ENCODE measurements at regions not wholly inside any gene's neighbourhood (a gene's known extent, or its start where the extent isn't known, plus 50 kb on each side); places are given as distances from the start of the nearest gene placed in this dataset.
A peak's percentile ranks its signal among the peaks of the same experiment; 100 is the strongest.
"Not testable (repeated sequence)": the region's sequence is repeated elsewhere in the genome, so short reads cannot be mapped to it uniquely, and the experiment has no call there.

GRCh38 chr17:28247671-28248555 lies 71.1 kb upstream of the TMEM97 start:
- Mint-ChIP-seq H3K4me1 (peaks cover 11% of the 10 kb centered on the region), H3K9me3 (no peaks in the 10 kb centered on the region), H3K4me3 (no peak overlapping the region), H3K27ac (no peak overlapping the region), H3K27me3 (peaks cover 32% of the 10 kb centered on the region), H3K36me3 (no peaks in the 10 kb centered on the region)
- ATAC-seq, result no peak

- no peak overlapping the region for H3K27ac Mint-ChIP-seq
- no peaks in the 10 kb centered on the region for H3K9me3 Mint-ChIP-seq
- H3K4me3 Mint-ChIP-seq, result no peak overlapping the region
- H3K36me3 Mint-ChIP-seq, result no peaks in the 10 kb centered on the region
- peaks cover 50% of the 10 kb centered on the region for H3K27me3 Mint-ChIP-seq
- no peak for ATAC-seq
- peaks cover 11% of the 10 kb centered on the region for H3K4me1 Mint-ChIP-seq
Observed at GRCh38 chr17:28249706-28250105, 69.3 kb upstream of the TMEM97 start.

GRCh38 chr17:28252436-28252835 lies 66.6 kb upstream of the TMEM97 start:
- Mint-ChIP-seq H3K36me3 (no peaks in the 10 kb centered on the region), H3K27ac (peak overlapping the region; percentile 25), H3K27me3 (peaks cover 70% of the 10 kb centered on the region), H3K4me3 (no peak overlapping the region), H3K9me3 (no peaks in the 10 kb centered on the region), H3K4me1 (peaks cover 11% of the 10 kb centered on the region)
- ATAC-seq, result no peak

- H3K36me3 Mint-ChIP-seq, result no peaks in the 10 kb centered on the region
- H3K4me3 Mint-ChIP-seq, result no peak overlapping the region
- H3K4me1 Mint-ChIP-seq, result peaks cover 11% of the 10 kb centered on the region
- H3K27me3 Mint-ChIP-seq, result peaks cover 75% of the 10 kb centered on the region
- H3K27ac Mint-ChIP-seq, result no peak overlapping the region
- no peaks in the 10 kb centered on the region for H3K9me3 Mint-ChIP-seq
- ATAC-seq, result no peak
Observed at GRCh38 chr17:28253663-28254062, 65.3 kb upstream of the TMEM97 start.

GRCh38 chr17:28255616-28256015 lies 63.4 kb upstream of the TMEM97 start:
- no peak overlapping the region for H3K27ac Mint-ChIP-seq
- H3K27me3 Mint-ChIP-seq, result peaks cover 86% of the 10 kb centered on the region
- peaks cover 4% of the 10 kb centered on the region for H3K9me3 Mint-ChIP-seq
- H3K4me3 Mint-ChIP-seq, result no peak overlapping the region
- ATAC-seq, result no peak
- H3K4me1 Mint-ChIP-seq, result peaks cover 11% of the 10 kb centered on the region
- no peaks in the 10 kb centered on the region for H3K36me3 Mint-ChIP-seq

- Mint-ChIP-seq H3K27me3 (peaks cover 83% of the 10 kb centered on the region), H3K4me3 (no peak overlapping the region), H3K27ac (no peak overlapping the region), H3K4me1 (peaks cover 9% of the 10 kb centered on the region), H3K36me3 (no peaks in the 10 kb centered on the region), H3K9me3 (peaks cover 7% of the 10 kb centered on the region)
- ATAC-seq, result no peak
Observed at GRCh38 chr17:28256370-28256769, 62.6 kb upstream of the TMEM97 start.

GRCh38 chr17:28256881-28257280 lies 62.1 kb upstream of the TMEM97 start:
- no peak overlapping the region for H3K27ac Mint-ChIP-seq
- peaks cover 10% of the 10 kb centered on the region for H3K9me3 Mint-ChIP-seq
- ATAC-seq, result no peak
- no peaks in the 10 kb centered on the region for H3K36me3 Mint-ChIP-seq
- peaks cover 4% of the 10 kb centered on the region for H3K4me1 Mint-ChIP-seq
- H3K27me3 Mint-ChIP-seq, result peaks cover 78% of the 10 kb centered on the region
- H3K4me3 Mint-ChIP-seq, result no peak overlapping the region

GRCh38 chr17:28258347-28258887 lies 60.6 kb upstream of the TMEM97 start:
- H3K36me3 Mint-ChIP-seq, result no peaks in the 10 kb centered on the region
- no peak overlapping the region for H3K27ac Mint-ChIP-seq
- no peak for ATAC-seq
- peaks cover 15% of the 10 kb centered on the region for H3K9me3 Mint-ChIP-seq
- H3K4me1 Mint-ChIP-seq, result no peaks in the 10 kb centered on the region
- no peak overlapping the region for H3K4me3 Mint-ChIP-seq
- peaks cover 64% of the 10 kb centered on the region for H3K27me3 Mint-ChIP-seq

- Mint-ChIP-seq H3K4me3 (no peak overlapping the region), H3K9me3 (peaks cover 18% of the 10 kb centered on the region), H3K27me3 (peaks cover 36% of the 10 kb centered on the region), H3K27ac (no peak overlapping the region), H3K4me1 (no peaks in the 10 kb centered on the region), H3K36me3 (no peaks in the 10 kb centered on the region)
- no peak for ATAC-seq
Observed at GRCh38 chr17:28261219-28261618, 57.8 kb upstream of the TMEM97 start.

- H3K4me1 Mint-ChIP-seq, H3K36me3 Mint-ChIP-seq, H3K4me3 Mint-ChIP-seq, H3K27ac Mint-ChIP-seq, ATAC-seq: not testable (repeated sequence)
- Mint-ChIP-seq H3K9me3 (peaks cover 18% of the 10 kb centered on the region), H3K27me3 (peaks cover 26% of the 10 kb centered on the region)
Observed at GRCh38 chr17:28262123-28262745, 56.8 kb upstream of the TMEM97 start.

GRCh38 chr17:28264902-28265548 lies 54.0 kb upstream of the TMEM97 start:
- H3K4me3 Mint-ChIP-seq, ATAC-seq, H3K27ac Mint-ChIP-seq, H3K36me3 Mint-ChIP-seq, H3K4me1 Mint-ChIP-seq: not testable (repeated sequence)
- Mint-ChIP-seq H3K9me3 (peaks cover 17% of the 10 kb centered on the region), H3K27me3 (peaks cover 25% of the 10 kb centered on the region)

GRCh38 chr17:28265856-28266546 lies 53.0 kb upstream of the TMEM97 start:
- not testable (repeated sequence) for H3K4me1 Mint-ChIP-seq, ATAC-seq, H3K4me3 Mint-ChIP-seq, H3K27ac Mint-ChIP-seq, H3K36me3 Mint-ChIP-seq
- Mint-ChIP-seq H3K9me3 (peaks cover 14% of the 10 kb centered on the region), H3K27me3 (peaks cover 30% of the 10 kb centered on the region)

- H3K4me3 Mint-ChIP-seq, H3K4me1 Mint-ChIP-seq, H3K27ac Mint-ChIP-seq, H3K36me3 Mint-ChIP-seq, ATAC-seq: not testable (repeated sequence)
- Mint-ChIP-seq H3K27me3 (peaks cover 33% of the 10 kb centered on the region), H3K9me3 (peaks cover 11% of the 10 kb centered on the region)
Observed at GRCh38 chr17:28266547-28266920, 52.5 kb upstream of the TMEM97 start.

GRCh38 chr17:28266926-28267719 lies 51.9 kb upstream of the TMEM97 start:
- ATAC-seq, H3K4me1 Mint-ChIP-seq, H3K27ac Mint-ChIP-seq, H3K36me3 Mint-ChIP-seq, H3K9me3 Mint-ChIP-seq, H3K4me3 Mint-ChIP-seq: not testable (repeated sequence)
- H3K27me3 Mint-ChIP-seq, result peaks cover 39% of the 10 kb centered on the region
